Ectodermal cell (in vitro differentiated cells): ENCODE measurements at regions not wholly inside any gene's neighbourhood (a gene's known extent, or its start where the extent isn't known, plus 50 kb on each side); places are given as distances from the start of the nearest gene placed in this dataset.

Source experiments
- H3K27ac ChIP-seq: 2 replicates; pipeline ENCODE4 v1.7.0; 2013; ENCODE audit warnings: mild to moderate bottlenecking, low read depth, low read length; ENCODE audit not compliant: insufficient read depth, poor library complexity, severe bottlenecking
- H3K27me3 ChIP-seq: 2 replicates; pipeline ENCODE4 v1.7.0; 2013; ENCODE audit warnings: mild to moderate bottlenecking, low read length; ENCODE audit not compliant: insufficient read depth, control insufficient read depth, poor library complexity, severe bottlenecking
- H3K36me3 ChIP-seq: one replicate; pipeline ENCODE4 v1.7.0; 2013; ENCODE audit warnings: low read length; ENCODE audit not compliant: control insufficient read depth, insufficient read depth
- H3K4me1 ChIP-seq: one replicate; pipeline ENCODE4 v1.7.0; 2013; ENCODE audit warnings: low read length; ENCODE audit not compliant: control insufficient read depth, insufficient read depth
- H3K4me3 ChIP-seq: 2 replicates; pipeline ENCODE4 v1.7.0; 2013; ENCODE audit warnings: low read depth, low read length, control low read depth; ENCODE audit not compliant: insufficient read depth
- H3K9me3 ChIP-seq: 2 replicates; pipeline ENCODE4 v1.7.0; 2013; ENCODE audit warnings: mild to moderate bottlenecking, low read length, moderate library complexity; ENCODE audit not compliant: control insufficient read depth
- WGBS, 2 experiments: methylation state at CpG; one replicate each; pipeline ENCODE4 v1.1.7; 2013; ENCODE audit warnings: missing lambda C conversion rate in 2 of 2; 5-methylcytosine and 5-hydroxymethylcytosine counted together

DNA sequence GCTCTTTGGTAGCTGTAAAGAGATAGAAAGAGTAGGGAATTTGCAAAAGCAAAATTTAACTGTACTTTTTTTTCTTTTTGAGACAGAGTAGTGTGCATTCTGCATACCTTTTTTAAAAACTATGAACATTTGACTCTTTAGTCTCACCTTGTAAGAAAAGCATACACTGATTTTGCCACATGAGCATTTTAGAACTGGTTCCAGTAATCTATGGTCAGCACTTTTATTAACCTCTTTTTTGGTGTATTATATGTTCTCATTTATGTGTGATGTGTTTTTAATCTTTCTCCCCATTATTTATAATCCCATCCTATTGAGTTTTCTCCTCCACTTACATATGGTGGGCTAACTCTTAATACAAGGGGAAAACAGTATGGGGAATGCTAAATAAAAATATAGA, 1111.4 kb downstream of the FLRT2 start:
- H3K36me3 ChIP-seq: no peaks in the 10 kb centered on the region
- H3K27ac ChIP-seq: no peak overlapping the region
- H3K9me3 ChIP-seq: no peaks in the 10 kb centered on the region
- no peak overlapping the region for H3K4me3 ChIP-seq
- no peaks in the 10 kb centered on the region for H3K4me1 ChIP-seq
- no peaks in the 10 kb centered on the region for H3K27me3 ChIP-seq

DNA sequence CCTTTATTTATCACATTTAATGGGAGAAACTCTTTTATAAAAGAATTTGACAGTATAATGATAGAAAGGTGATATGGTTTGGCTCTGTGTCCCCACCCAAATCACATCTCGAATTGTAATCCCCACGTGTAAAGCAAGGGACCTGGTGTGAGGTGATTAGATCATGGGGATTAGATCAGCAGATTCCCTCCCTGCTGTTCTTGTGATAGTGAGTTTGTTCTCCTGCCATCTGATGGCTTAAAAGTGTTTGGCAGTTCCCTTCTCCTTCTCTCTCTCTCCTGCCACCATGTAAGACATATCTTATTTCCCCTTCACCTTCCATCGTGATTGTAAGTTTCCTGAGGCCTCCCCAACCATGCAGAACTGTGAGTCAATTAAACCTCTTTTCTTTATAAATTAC, 1110.3 kb downstream of the FLRT2 start:
- WGBS, 2 experiments: 57 to 61% methylated on average over 3 of the region's 3 CpGs
- Histone ChIP-seq H3K9me3 (no peaks in the 10 kb centered on the region), H3K36me3 (no peaks in the 10 kb centered on the region), H3K27ac (no peak overlapping the region), H3K27me3 (no peaks in the 10 kb centered on the region), H3K4me3 (no peak overlapping the region), H3K4me1 (no peaks in the 10 kb centered on the region)

DNA sequence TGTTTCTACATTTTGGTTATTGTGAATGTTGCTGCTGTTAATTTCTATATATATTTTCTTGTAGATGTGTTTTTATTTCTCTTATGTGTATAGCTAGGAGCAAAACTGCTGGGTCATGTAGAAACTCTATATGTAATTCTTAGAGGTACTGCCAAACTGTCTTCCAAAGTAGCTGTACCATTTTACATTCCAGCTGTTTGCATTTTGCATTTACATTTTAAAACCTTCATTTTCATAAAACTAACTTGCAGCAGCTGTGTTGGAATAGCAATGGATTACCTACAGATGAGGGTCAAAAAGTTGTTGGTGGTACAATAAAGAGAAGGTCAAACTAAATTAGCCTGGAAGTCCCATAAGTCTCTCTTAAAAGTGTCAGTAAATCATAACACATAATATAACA, 1109.7 kb downstream of the FLRT2 start:
- H3K4me1 ChIP-seq: no peaks in the 10 kb centered on the region
- no peaks in the 10 kb centered on the region for H3K9me3 ChIP-seq
- no peaks in the 10 kb centered on the region for H3K27me3 ChIP-seq
- no peaks in the 10 kb centered on the region for H3K36me3 ChIP-seq
- H3K27ac ChIP-seq: no peak overlapping the region
- no peak overlapping the region for H3K4me3 ChIP-seq

DNA sequence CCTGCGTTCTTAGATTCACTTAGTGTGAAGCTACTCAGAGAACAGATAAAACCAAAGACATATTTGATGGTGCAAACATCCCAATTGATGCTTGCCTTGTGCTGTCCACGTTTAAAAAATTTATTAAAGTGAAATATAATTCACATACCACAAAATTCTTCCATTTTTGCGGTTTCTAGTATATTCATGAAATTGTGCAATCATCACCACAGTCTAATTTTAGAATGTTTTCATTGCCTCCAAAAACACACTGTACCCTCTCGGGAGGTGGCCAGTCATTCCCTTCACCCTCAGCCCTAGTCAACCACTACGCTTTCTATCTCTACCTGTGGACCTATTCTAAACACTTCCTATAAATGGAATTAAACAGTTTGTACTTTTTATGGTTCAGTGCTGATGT, 1109.2 kb downstream of the FLRT2 start:
- H3K27ac ChIP-seq: no peak overlapping the region
- no peak overlapping the region for H3K4me3 ChIP-seq
- no peaks in the 10 kb centered on the region for H3K4me1 ChIP-seq
- WGBS, 2 experiments: 94 to 95% methylated on average over 4 to 5 of the region's 5 CpGs
- no peaks in the 10 kb centered on the region for H3K27me3 ChIP-seq
- no peaks in the 10 kb centered on the region for H3K36me3 ChIP-seq
- H3K9me3 ChIP-seq: no peaks in the 10 kb centered on the region

GRCh38 chr14:86627080-86627479, 1097.1 kb downstream of the FLRT2 start:
- H3K36me3 ChIP-seq: no peaks in the 10 kb centered on the region

DNA sequence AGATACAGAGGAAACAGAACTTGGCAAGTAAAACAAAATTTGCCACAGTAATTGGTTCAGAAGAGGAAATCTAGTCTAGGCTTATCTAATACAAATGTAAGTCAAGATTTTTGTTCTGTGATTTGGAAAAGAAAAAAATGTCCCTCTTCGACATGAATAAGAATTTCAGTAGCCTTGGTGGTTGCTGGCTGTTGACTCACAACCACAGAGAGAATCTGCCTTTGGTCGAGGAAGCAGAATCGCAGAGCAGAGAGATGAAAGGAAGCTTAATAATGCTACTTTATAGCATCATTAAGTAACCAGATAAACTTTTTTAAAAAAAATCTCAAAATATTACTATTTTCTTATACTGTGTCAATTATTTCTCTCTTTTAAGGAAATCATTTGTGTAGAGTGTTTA, 1096.6 kb downstream of the FLRT2 start:
- H3K27ac ChIP-seq: no peak overlapping the region
- no peaks in the 10 kb centered on the region for H3K36me3 ChIP-seq
- no peaks in the 10 kb centered on the region for H3K27me3 ChIP-seq
- H3K4me1 ChIP-seq: no peaks in the 10 kb centered on the region
- WGBS, 2 experiments: 84 to 96% methylated on average over 3 of the region's 3 CpGs
- H3K4me3 ChIP-seq: no peak overlapping the region
- H3K9me3 ChIP-seq: no peaks in the 10 kb centered on the region

More at GRCh38 chr14:86627080-86627479, 1097.1 kb downstream of the FLRT2 start:
- no peak overlapping the region for H3K27ac ChIP-seq
- H3K4me1 ChIP-seq: no peaks in the 10 kb centered on the region
- H3K27me3 ChIP-seq: no peaks in the 10 kb centered on the region
- H3K4me3 ChIP-seq: no peak overlapping the region
- H3K9me3 ChIP-seq: no peaks in the 10 kb centered on the region

DNA sequence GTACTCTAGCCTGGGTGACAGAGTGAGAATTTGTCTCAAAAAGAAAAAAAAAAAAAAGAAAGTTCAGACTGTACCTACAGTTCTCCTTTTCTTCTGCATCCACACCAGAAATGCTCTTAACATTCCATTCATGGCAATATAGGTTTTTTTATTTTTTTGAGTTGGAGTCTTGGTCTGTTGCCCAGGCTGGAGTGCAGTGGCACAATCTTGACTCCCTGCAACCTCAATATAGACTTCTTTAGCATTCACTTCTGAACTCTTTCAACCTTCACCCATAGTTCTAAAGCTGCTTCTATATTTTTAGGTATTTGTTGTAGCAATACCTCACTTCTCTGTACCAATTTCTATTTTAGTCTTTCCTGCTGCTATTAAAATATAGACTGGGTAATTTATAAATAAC, 1095.7 kb downstream of the FLRT2 start:
- H3K27ac ChIP-seq: no peak overlapping the region
- no peaks in the 10 kb centered on the region for H3K36me3 ChIP-seq
- H3K27me3 ChIP-seq: no peaks in the 10 kb centered on the region
- no peak overlapping the region for H3K4me3 ChIP-seq
- no peaks in the 10 kb centered on the region for H3K9me3 ChIP-seq
- H3K4me1 ChIP-seq: no peaks in the 10 kb centered on the region

DNA sequence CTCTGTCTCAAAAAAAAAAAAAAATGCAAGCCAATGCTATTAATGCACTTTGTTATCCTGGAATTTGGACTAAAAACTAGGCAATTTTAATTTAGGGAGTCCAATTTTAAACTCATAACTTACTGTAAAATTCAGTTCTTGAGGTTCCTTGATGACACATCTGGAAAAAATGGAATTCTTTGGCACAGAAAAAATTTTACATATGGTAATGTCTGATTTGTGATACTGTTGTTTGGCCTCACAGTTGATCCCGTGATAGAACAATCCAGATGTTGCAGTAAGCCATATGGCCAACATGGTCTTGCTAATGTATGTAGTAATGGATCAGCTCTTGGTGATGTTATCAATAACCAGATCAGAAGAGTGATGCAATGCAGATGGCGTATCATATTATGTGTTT, 1089.8 kb downstream of the FLRT2 start:
- Histone ChIP-seq H3K4me1 (no peaks in the 10 kb centered on the region), H3K27ac (no peak overlapping the region), H3K4me3 (no peak overlapping the region), H3K36me3 (no peaks in the 10 kb centered on the region), H3K27me3 (no peaks in the 10 kb centered on the region), H3K9me3 (no peaks in the 10 kb centered on the region)
- 94 to 95% methylated on average over 2 of the region's 2 CpGs for whole genome bisulfite sequencing, 2 experiments

GRCh38 chr14:86613786-86614185, 1083.8 kb downstream of the FLRT2 start:
- H3K9me3 ChIP-seq: no peaks in the 10 kb centered on the region
- WGBS, 2 experiments: 90 to 92% methylated on average over 1 of the region's 1 CpG
- no peak overlapping the region for H3K4me3 ChIP-seq
- no peaks in the 10 kb centered on the region for H3K36me3 ChIP-seq
- H3K27me3 ChIP-seq: no peaks in the 10 kb centered on the region
- H3K27ac ChIP-seq: no peak overlapping the region
- H3K4me1 ChIP-seq: no peaks in the 10 kb centered on the region

DNA sequence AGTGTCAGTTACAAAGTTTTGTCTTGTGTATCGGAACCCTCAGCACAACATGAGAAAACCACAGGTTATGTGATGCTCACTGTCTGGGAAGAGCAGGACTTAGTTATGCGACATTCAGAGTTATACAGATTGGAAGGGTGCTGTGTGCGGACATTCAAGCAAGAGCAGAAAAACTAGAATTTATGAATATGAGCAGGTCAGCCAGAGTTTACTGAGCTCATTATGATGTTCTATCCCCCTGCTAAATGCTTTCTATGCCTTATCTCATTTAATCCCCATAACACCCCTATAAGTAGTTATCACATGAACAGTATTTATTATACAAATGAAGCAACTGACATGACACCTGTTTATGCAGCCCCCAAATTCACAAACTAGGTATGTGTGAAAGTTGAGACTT, 1083.2 kb downstream of the FLRT2 start:
- H3K9me3 ChIP-seq: no peaks in the 10 kb centered on the region
- H3K27ac ChIP-seq: no peak overlapping the region
- 99 to 100% methylated on average over 3 of the region's 3 CpGs for WGBS, 2 experiments
- no peaks in the 10 kb centered on the region for H3K4me1 ChIP-seq
- no peaks in the 10 kb centered on the region for H3K27me3 ChIP-seq
- no peak overlapping the region for H3K4me3 ChIP-seq
- H3K36me3 ChIP-seq: no peaks in the 10 kb centered on the region

- H3K4me1 ChIP-seq: no peaks in the 10 kb centered on the region
- no peak overlapping the region for H3K4me3 ChIP-seq
- H3K27ac ChIP-seq: no peak overlapping the region
- no peaks in the 10 kb centered on the region for H3K27me3 ChIP-seq
- 90 to 95% methylated on average over 2 of the region's 2 CpGs for WGBS, 2 experiments
- no peaks in the 10 kb centered on the region for H3K36me3 ChIP-seq
- H3K9me3 ChIP-seq: no peaks in the 10 kb centered on the region
These were observed 1074.6 kb downstream of the FLRT2 start for GRCh38 chr14:86604561-86604960.
